ENCODE measurements at regions not wholly inside any gene's neighbourhood (a gene's known extent, or its start where the extent isn't known, plus 50 kb on each side); places are given as distances from the start of the nearest gene placed in this dataset.

GRCh38 chr3:86228101-86228500, 762.8 kb downstream of the VGLL3 start:
- H3K27me3 ChIP-seq (ENCODE audit: control insufficient read depth in 4 of 4, insufficient read depth in 4 of 4, low read length in 3 of 4): no peaks in the 10 kb centered on the region
- 59% methylated on average over 4 of the region's 4 CpGs for WGBS
- H3K9me3 ChIP-seq (ENCODE audit: control insufficient read depth in 4 of 4, low read length in 3 of 4): no peaks in the 10 kb centered on the region
- TF ChIP-seq, protein P1, sequence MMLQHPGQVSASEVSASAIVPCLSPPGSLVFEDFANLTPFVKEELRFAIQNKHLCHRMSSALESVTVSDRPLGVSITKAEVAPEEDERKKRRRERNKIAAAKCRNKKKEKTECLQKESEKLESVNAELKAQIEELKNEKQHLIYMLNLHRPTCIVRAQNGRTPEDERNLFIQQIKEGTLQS (IDR thresholded peaks at IDR 0.05): no peak
- TF ChIP-seq GABPA (IDR thresholded peaks at IDR 0.05 in 1 of 2, conservative IDR thresholded peaks at IDR 0.05 in 1 of 2) (no peak), NR2F2 (IDR thresholded peaks at IDR 0.05) (no peak), YY1 (IDR thresholded peaks at IDR 0.05) (no peak), SP1 (IDR thresholded peaks at IDR 0.05) (no peak), JUND (IDR thresholded peaks at IDR 0.05) (no peak), TAF1 (conservative IDR thresholded peaks at IDR 0.05) (no peak), RAD21 (IDR thresholded peaks at IDR 0.05) (no peak)
- TF ChIP-seq, protein P2, sequence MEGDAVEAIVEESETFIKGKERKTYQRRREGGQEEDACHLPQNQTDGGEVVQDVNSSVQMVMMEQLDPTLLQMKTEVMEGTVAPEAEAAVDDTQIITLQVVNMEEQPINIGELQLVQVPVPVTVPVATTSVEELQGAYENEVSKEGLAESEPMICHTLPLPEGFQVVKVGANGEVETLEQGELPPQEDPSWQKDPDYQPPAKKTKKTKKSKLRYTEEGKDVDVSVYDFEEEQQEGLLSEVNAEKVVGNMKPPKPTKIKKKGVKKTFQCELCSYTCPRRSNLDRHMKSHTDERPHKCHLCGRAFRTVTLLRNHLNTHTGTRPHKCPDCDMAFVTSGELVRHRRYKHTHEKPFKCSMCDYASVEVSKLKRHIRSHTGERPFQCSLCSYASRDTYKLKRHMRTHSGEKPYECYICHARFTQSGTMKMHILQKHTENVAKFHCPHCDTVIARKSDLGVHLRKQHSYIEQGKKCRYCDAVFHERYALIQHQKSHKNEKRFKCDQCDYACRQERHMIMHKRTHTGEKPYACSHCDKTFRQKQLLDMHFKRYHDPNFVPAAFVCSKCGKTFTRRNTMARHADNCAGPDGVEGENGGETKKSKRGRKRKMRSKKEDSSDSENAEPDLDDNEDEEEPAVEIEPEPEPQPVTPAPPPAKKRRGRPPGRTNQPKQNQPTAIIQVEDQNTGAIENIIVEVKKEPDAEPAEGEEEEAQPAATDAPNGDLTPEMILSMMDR (IDR thresholded peaks at IDR 0.05; ENCODE audit: low read depth, low read length, missing input control): no peak
- H3K9ac ChIP-seq (ENCODE audit: low read depth in 1 of 2, low read length in 2 of 2): no peak overlapping the region
- no peaks in the 10 kb centered on the region for H3K4me1 ChIP-seq (ENCODE audit: control insufficient read depth in 4 of 4, insufficient read depth in 4 of 4, low read length in 3 of 4)
- no peak overlapping the region for H3K27ac ChIP-seq (ENCODE audit: low read depth in 1 of 2, low read length in 2 of 2)
- no peaks in the 10 kb centered on the region for H3K36me3 ChIP-seq (ENCODE audit: control insufficient read depth in 4 of 4, insufficient read depth in 3 of 4, low read depth in 1 of 4, low read length in 3 of 4)
- DNase-seq (ENCODE audit: low spot score): no peak
- no peak overlapping the region for H3K4me3 ChIP-seq (ENCODE audit: low read depth in 1 of 3, low read length in 3 of 3)

DNA sequence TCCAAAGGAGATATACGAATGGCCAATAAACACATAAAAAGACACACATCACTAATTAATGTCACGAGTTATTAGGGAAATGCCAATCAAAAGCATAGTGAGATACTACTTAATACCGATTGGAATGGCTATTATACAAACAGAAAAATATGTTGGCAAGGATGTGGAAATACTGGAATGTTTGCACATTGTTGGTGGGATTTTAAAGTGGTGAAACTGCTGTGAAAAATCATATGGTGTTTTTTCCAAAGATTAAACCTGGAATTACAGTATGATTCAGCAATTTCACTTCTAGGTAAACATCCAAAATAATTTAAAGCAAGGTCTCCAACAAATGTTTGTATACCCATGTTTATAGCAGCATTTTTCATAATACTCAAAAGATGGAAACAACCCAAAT, 765.5 kb downstream of the VGLL3 start:
- no peaks in the 10 kb centered on the region for H3K36me3 ChIP-seq (ENCODE audit: control insufficient read depth in 4 of 4, insufficient read depth in 3 of 4, low read depth in 1 of 4, low read length in 3 of 4)
- no peak overlapping the region for H3K4me3 ChIP-seq (ENCODE audit: low read depth in 1 of 3, low read length in 3 of 3)
- H3K9me3 ChIP-seq (ENCODE audit: control insufficient read depth in 4 of 4, low read length in 3 of 4): no peaks in the 10 kb centered on the region
- no peak for TF ChIP-seq REST (IDR thresholded peaks at IDR 0.05)
- no peak for TF ChIP-seq GABPA (IDR thresholded peaks at IDR 0.05 in 1 of 2, conservative IDR thresholded peaks at IDR 0.05 in 1 of 2)
- no peak for TF ChIP-seq TAF1 (conservative IDR thresholded peaks at IDR 0.05)
- no peak for TF ChIP-seq EGR1 (IDR thresholded peaks at IDR 0.05; ENCODE audit: low read depth in 2 of 2)
- no peak for TF ChIP-seq NR2F2 (IDR thresholded peaks at IDR 0.05)
- TF ChIP-seq JUND (IDR thresholded peaks at IDR 0.05): no peak
- no peak for TF ChIP-seq HNF4G (IDR thresholded peaks at IDR 0.05)
- no peak for TF ChIP-seq RAD21 (IDR thresholded peaks at IDR 0.05)
- no peak for TF ChIP-seq SP1 (IDR thresholded peaks at IDR 0.05)
- TF ChIP-seq, protein P2 (IDR thresholded peaks at IDR 0.05; ENCODE audit: low read depth, low read length, missing input control): no peak
- TF ChIP-seq FOXA2 (IDR thresholded peaks at IDR 0.05): no peak
- no peaks in the 10 kb centered on the region for H3K27me3 ChIP-seq (ENCODE audit: control insufficient read depth in 4 of 4, insufficient read depth in 4 of 4, low read length in 3 of 4)
- DNase-seq (ENCODE audit: low spot score): no peak
- H3K9ac ChIP-seq (ENCODE audit: low read depth in 1 of 2, low read length in 2 of 2): no peak overlapping the region
- 70% methylated on average over 3 of the region's 3 CpGs for WGBS
- no peaks in the 10 kb centered on the region for H3K4me1 ChIP-seq (ENCODE audit: control insufficient read depth in 4 of 4, insufficient read depth in 4 of 4, low read length in 3 of 4)
- H3K27ac ChIP-seq (ENCODE audit: low read depth in 1 of 2, low read length in 2 of 2): no peak overlapping the region
